Germinal center (tissue), 1 donor: ENCODE measurements at regions not wholly inside any gene's neighbourhood (a gene's known extent, or its start where the extent isn't known, plus 50 kb on each side); places are given as distances from the start of the nearest gene placed in this dataset.

Experiments used
- DNase-seq: peaks from one replicate; pipeline ENCODE4 v3.0.0; 2012; ENCODE audit warnings: mixed read lengths, low spot score

- DNase-seq = no peak
Observed at GRCh38 chr5:50964746-50965653, 298.6 kb downstream of the PARP8 start.

GRCh38 chr5:50965654-50966375, 299.4 kb downstream of the PARP8 start:
- no peak for DNase-seq

GRCh38 chr5:50967009-50967562, 300.6 kb downstream of the PARP8 start:
- no peak for DNase-seq

GRCh38 chr5:50967563-50968355, 301.3 kb downstream of the PARP8 start:
- no peak for DNase-seq

- DNase-seq = no peak
Observed at GRCh38 chr5:50968356-50969149, 302.1 kb downstream of the PARP8 start.

- DNase-seq = no peak
Observed at GRCh38 chr5:50969151-50970031, 303.0 kb downstream of the PARP8 start.

- DNase-seq = no peak
Observed at GRCh38 chr5:50975840-50976239, 309.4 kb downstream of the PARP8 start.

- no peak for DNase-seq
Observed at GRCh38 chr5:50978924-50979323, 312.5 kb downstream of the PARP8 start.

GRCh38 chr5:50984640-50985039, 318.2 kb downstream of the PARP8 start:
- no peak for DNase-seq

GRCh38 chr5:50990296-50990924, 324.0 kb downstream of the PARP8 start:
- DNase-seq = no peak

- DNase-seq = no peak
Observed at GRCh38 chr5:50995285-50995942, 329.0 kb downstream of the PARP8 start.

- DNase-seq = no peak
Observed at GRCh38 chr5:51001227-51001923, 334.9 kb downstream of the PARP8 start.

- DNase-seq = no peak
Observed at GRCh38 chr5:51002368-51002767, 335.9 kb downstream of the PARP8 start.

GRCh38 chr5:51013036-51013435, 346.6 kb downstream of the PARP8 start:
- no peak for DNase-seq

GRCh38 chr5:51018423-51018822, 352.0 kb downstream of the PARP8 start:
- DNase-seq = no peak

GRCh38 chr5:51024263-51024662, 357.8 kb downstream of the PARP8 start:
- DNase-seq = no peak

GRCh38 chr5:51027271-51027670, 356.0 kb upstream of the ISL1 start:
- no peak for DNase-seq

- DNase-seq = no peak
Observed at GRCh38 chr5:51028394-51028793, 354.9 kb upstream of the ISL1 start.

GRCh38 chr5:51033215-51033614, 350.0 kb upstream of the ISL1 start:
- no peak for DNase-seq
